HepG2 (cell line): ENCODE measurements at regions not wholly inside any gene's neighbourhood (a gene's known extent, or its start where the extent isn't known, plus 50 kb on each side); places are given as distances from the start of the nearest gene placed in this dataset.

Source experiments
- ATAC-seq: fragments of 200-7000 bp; cut with Tn5 transposase; 3 replicates; pipeline ENCODE4 v1.9.1; 2020; ENCODE audit warnings: mild to moderate bottlenecking, moderate library complexity
- BruUV-seq: library from RNA; stranded (reverse); fragments of 400-500 nt; replicated peaks from 2 replicates; lab custom pipeline; 2021; lab: Mats Ljungman, UMichigan
- CTCF ChIA-PET: fragments of 300-600 bp; formaldehyde crosslinking; extraction: SDS; loops from one replicate; lab custom pipeline; 2021; ENCODE audit warnings: low total read pairs, inconsistent platforms, low intra/inter-chr PET ratio; lab: Yijun Ruan, JAX
- POLR2A ChIA-PET: fragments of 350-600 bp; sonication (Branson Sonifier 250); formaldehyde crosslinking; loops from one replicate; lab custom pipeline; 2020; ENCODE audit warnings: antibody characterized with exemption, inconsistent platforms; lab: Yijun Ruan, JAX
- DNase-seq: peaks from one replicate; pipeline ENCODE4 v3.0.0-alpha.2; 2015; ENCODE audit warnings: low spot score
- FAIRE-seq: peaks from 3 replicates; lab custom pipeline; 2011; peaks lifted over from hg19 to GRCh38; lab: Jason Lieb, UNC
- H2AFZ ChIP-seq: one replicate; pipeline ENCODE4 v1.6.1; 2011; ENCODE audit warnings: low read length, inconsistent platforms
- H3K27ac ChIP-seq: fragments of 300-600 bp; 3 replicates; pipeline ENCODE4 v1.8.0; 2011; ENCODE audit warnings: mixed run types, mild to moderate bottlenecking, mixed read lengths, low read length, inconsistent platforms; ENCODE audit not compliant: insufficient read depth; ENCODE audit errors: extremely low read length
- H3K27me3 ChIP-seq, 2 experiments: fragments of 200-600 bp in 1 of 2; 2 replicates in 1 of 2; 3 replicates in 1 of 2; pipeline versions ENCODE4 v1.6.0 to v1.8.0; 2011; ENCODE audit warnings: low read length in 2 of 2, mild to moderate bottlenecking in 2 of 2, moderate library complexity in 2 of 2, inconsistent platforms in 1 of 2; ENCODE audit not compliant: insufficient read depth in 2 of 2, control insufficient read depth in 1 of 2
- H3K36me3 ChIP-seq, 2 experiments: fragments of 200-600 bp in 1 of 2; replicated peaks in 1 of 2; 2 replicates in 1 of 2; 3 replicates in 1 of 2; pipeline versions ENCODE4 v1.5.1 to v1.8.0; 2011; ENCODE audit warnings: low read length in 2 of 2, inconsistent platforms in 1 of 2; ENCODE audit not compliant: insufficient read depth in 2 of 2, control insufficient read depth in 1 of 2
- H3K4me1 ChIP-seq: 2 replicates; pipeline ENCODE4 v1.5.1; 2012; ENCODE audit warnings: low read length, inconsistent platforms; ENCODE audit not compliant: insufficient read depth
- H3K4me2 ChIP-seq: 2 replicates; pipeline ENCODE4 v1.6.0; 2011; ENCODE audit warnings: low read depth, low read length, inconsistent platforms
- H3K4me3 ChIP-seq, 3 experiments: fragments of 200-600 bp in 1 of 3; sonication (generic), shearing (Covaris generic) in 1 of 3; replicated peaks in 1 of 3; 2 replicates each; pipeline ENCODE4 v1.5.1; 2011 to 2016; ENCODE audit warnings: low read length in 3 of 3, inconsistent platforms in 2 of 3, low read depth in 2 of 3, mild to moderate bottlenecking in 2 of 3, control low read depth in 1 of 3, mixed read lengths in 1 of 3; ENCODE audit not compliant: insufficient read depth in 1 of 3
- H3K79me2 ChIP-seq: one replicate; pipeline ENCODE4 v1.6.1; 2011; ENCODE audit warnings: low read length, inconsistent platforms; ENCODE audit not compliant: insufficient read depth
- H3K9ac ChIP-seq: 2 replicates; pipeline ENCODE4 v1.6.0; 2011; ENCODE audit warnings: mild to moderate bottlenecking, low read depth, low read length, inconsistent platforms; ENCODE audit not compliant: insufficient read depth
- H3K9me3 ChIP-seq: 2 replicates; pipeline ENCODE4 v1.5.1; 2012; ENCODE audit warnings: mild to moderate bottlenecking, low read length
- H4K20me1 ChIP-seq: 2 replicates; pipeline ENCODE4 v1.6.0; 2011; ENCODE audit warnings: inconsistent platforms, mild to moderate bottlenecking, low read length, moderate library complexity; ENCODE audit not compliant: insufficient read depth
- ATF4 ChIP-seq, 2 experiments: fragments of 450-650 bp in 1 of 2; sonication (generic) in 1 of 2; formaldehyde crosslinking; IDR thresholded peaks; 2 replicates each; pipeline versions ENCODE4 v1.5.0 to v1.8.0; 2020 to 2022; ENCODE audit warnings: mild to moderate bottlenecking in 1 of 2, missing genetic modification reagents in 1 of 2
- MAFK ChIP-seq, 2 experiments: IDR thresholded peaks in 1 of 2; conservative IDR thresholded peaks in 1 of 2; 2 replicates each; pipeline ENCODE4 v1.6.1; 2011; ENCODE audit warnings: improper control_type of control experiment in 2 of 2, low read length in 2 of 2
- PAX8 ChIP-seq: sonication (generic); formaldehyde crosslinking; IDR thresholded peaks from 2 replicates; pipeline ENCODE4 v1.8.0; 2022; ENCODE audit warnings: mild to moderate bottlenecking, missing genetic modification reagents, borderline replicate concordance
- RAD51 ChIP-seq: fragments of 450-650 bp; IDR thresholded peaks from 2 replicates; pipeline ENCODE4 v1.6.1; 2016; ENCODE audit warnings: borderline replicate concordance
- TEAD3 ChIP-seq: optimal IDR thresholded peaks from 2 replicates; pipeline ENCODE3; 2016; ENCODE audit warnings: borderline replicate concordance
- ZNF407 ChIP-seq: sonication (generic); formaldehyde crosslinking; IDR thresholded peaks from one replicate; pipeline ENCODE4 v1.5.1; 2020; ENCODE audit warnings: mild to moderate bottlenecking, missing genetic modification reagents; ENCODE audit errors: not compliant biosample characterization
- ZNF614 ChIP-seq: IDR thresholded peaks from 2 replicates; pipeline ENCODE4 v1.6.1; 2018; ENCODE audit warnings: missing biosample characterization, missing genetic modification reagents, inconsistent platforms, borderline replicate concordance
- ZNF768 ChIP-seq: sonication (generic); formaldehyde crosslinking; IDR thresholded peaks from 2 replicates; pipeline ENCODE4 v1.4.0; 2020; ENCODE audit warnings: missing genetic modification reagents
- ZSCAN25 ChIP-seq: sonication (generic); formaldehyde crosslinking; IDR thresholded peaks from 2 replicates; pipeline ENCODE4 v1.8.0; 2022; ENCODE audit warnings: mild to moderate bottlenecking, missing genetic modification reagents
- WGBS: methylation state at CpG from one replicate; pipeline ENCODE4 v1.1.6; 2017; ENCODE audit warnings: low lambda C conversion rate; 5-methylcytosine and 5-hydroxymethylcytosine counted together
- in situ Hi-C: cut with HindIII; loops from 2 replicates; pipeline ENCODE4 v1.10.0; 2017; ENCODE audit warnings: low pct_unique_long_range_greater_than_20kb; ENCODE audit not compliant: extremely low pct_ligation_motif_present
- intact Hi-C: fragments of 100-400 bp; cut with micrococcal nuclease; formaldehyde crosslinking; loops from one replicate; pipeline ENCODE4 v1.10.0; 2022; ENCODE audit not compliant: unreplicated experiment

GRCh38 chr4:112845386-112845785 lies 204.1 kb upstream of the ANK2 start (continued):
- TF ChIP-seq ZNF407 (no peak), ZNF768 (no peak), RAD51 (no peak), ZSCAN25 (no peak), TEAD3 (CRISPR knock-in tag) (no peak), ZNF614 (no peak), PAX8 (no peak)
- TF ChIP-seq, all 625 proteins: peak for 0

- peak in 1 of 2 experiments; percentile 32; a peak in 2 of 4 replicates for TF ChIP-seq MAFK (conservative IDR thresholded peaks at IDR 0.05 in 1 of 2, IDR thresholded peaks at IDR 0.05 in 1 of 2; ENCODE audit: low read length in 2 of 2)
- TF ChIP-seq ATF4 (CRISPR knock-in tag; IDR thresholded peaks at IDR 0.05) = no peak
- Histone ChIP-seq H3K9me3 (no peaks in the 10 kb centered on the region), H3K9ac (no peak overlapping the region), H3K79me2 (no peaks in the 10 kb centered on the region), H3K4me2 (no peak overlapping the region), H3K27ac (no peak overlapping the region), H3K4me1 (no peaks in the 10 kb centered on the region), H3K36me3 (no peaks in the 10 kb centered on the region), H3K27me3 (no peaks in the 10 kb centered on the region; a peak in 2 of 5 replicates), H3K4me3 (no peak overlapping the region), H2AFZ (no peak overlapping the region), H4K20me1 (no peaks in the 10 kb centered on the region)
- ChIA-PET CTCF (no interaction called here), POLR2A (no interaction called here)
- intact Hi-C loops = loop anchor here (1.0 kb wide), 1 partner anchor 37 kb away; no protein-coding TSS in a partner anchor
- WGBS = 32% methylated on average over 4 of the region's 4 CpGs
- DNase-seq (no peak), FAIRE-seq (no peak), ATAC-seq (no peak)
- no TSS peak for BruUV-seq
- in situ Hi-C loops = no loop called here
Measured at GRCh38 chr4:112847045-112847444, 202.4 kb upstream of the ANK2 start.
